HEK293 (cell line): ENCODE measurements at regions not wholly inside any gene's neighbourhood (a gene's known extent, or its start where the extent isn't known, plus 50 kb on each side); places are given as distances from the start of the nearest gene placed in this dataset.
A peak's percentile ranks its signal among the peaks of the same experiment; 100 is the strongest.

Source experiments
- CTCF ChIA-PET: fragments of 350-600 bp; formaldehyde crosslinking; extraction: SDS; loops from one replicate; lab custom pipeline; 2021; ENCODE audit warnings: antibody characterized with exemption; lab: Yijun Ruan, JAX
- POLR2A ChIA-PET: fragments of 300-600 bp; formaldehyde crosslinking; extraction: SDS; loops from one replicate; lab custom pipeline; 2020; ENCODE audit warnings: antibody characterized with exemption, inconsistent platforms; lab: Yijun Ruan, JAX
- H3K27ac ChIP-seq: fragments of 200-500 bp; sonication (Bioruptor generic); 2 replicates; pipeline ENCODE4 v1.5.1; 2014; ENCODE audit warnings: low read depth, low read length, control low read depth, inconsistent platforms; ENCODE audit errors: extremely low read depth
- H3K36me3 ChIP-seq, 2 experiments: fragments of 200-500 bp in 1 of 2; sonication (Bioruptor generic) in 1 of 2; 1 replicate in 1 of 2; 2 replicates in 1 of 2; pipeline ENCODE4 v1.5.1; 2014 to 2017; ENCODE audit warnings: inconsistent platforms in 2 of 2, low read length in 2 of 2; ENCODE audit not compliant: control insufficient read depth in 2 of 2, insufficient read depth in 1 of 2
- H3K4me1 ChIP-seq: fragments of 200-500 bp; sonication (Bioruptor generic); 2 replicates; pipeline ENCODE4 v1.5.1; 2014; ENCODE audit warnings: mild to moderate bottlenecking, low read length, inconsistent platforms; ENCODE audit not compliant: control insufficient read depth, insufficient read depth
- H3K4me3 ChIP-seq: 2 replicates; pipeline ENCODE4 v1.5.1; 2011; ENCODE audit warnings: low read depth, mild to moderate bottlenecking, control low read depth, low read length, moderate library complexity
- H3K9me3 ChIP-seq: fragments of 200-500 bp; sonication (Bioruptor generic); 2 replicates; pipeline ENCODE4 v1.5.1; 2014; ENCODE audit warnings: low read depth, low read length, inconsistent platforms; ENCODE audit not compliant: control insufficient read depth, insufficient read depth
- GLIS1 ChIP-seq: fragments of 450-650 bp; formaldehyde crosslinking; IDR thresholded peaks from 2 replicates; pipeline ENCODE4 v1.5.1; 2016; ENCODE audit warnings: missing biosample characterization, missing genetic modification characterization
- GLIS2 ChIP-seq: fragments of 450-650 bp; formaldehyde crosslinking; IDR thresholded peaks from 2 replicates; pipeline ENCODE4 v1.5.1; 2016; ENCODE audit warnings: missing biosample characterization, missing genetic modification characterization
- KLF17 ChIP-seq: fragments of 450-650 bp; formaldehyde crosslinking; IDR thresholded peaks from 2 replicates; pipeline ENCODE4 v1.5.1; 2016; ENCODE audit warnings: missing biosample characterization, missing genetic modification characterization
- WT1 ChIP-seq: fragments of 450-650 bp; formaldehyde crosslinking; IDR thresholded peaks from 2 replicates; pipeline ENCODE4 v1.5.1; 2016; ENCODE audit warnings: missing biosample characterization, missing genetic modification characterization
- ZBTB8A ChIP-seq: fragments of 450-650 bp; formaldehyde crosslinking; IDR thresholded peaks from 2 replicates; pipeline ENCODE4 v1.5.1; 2016; ENCODE audit warnings: missing biosample characterization, missing genetic modification characterization
- ZEB2 ChIP-seq: fragments of 450-650 bp; formaldehyde crosslinking; IDR thresholded peaks from 2 replicates; pipeline ENCODE4 v1.5.1; 2016; ENCODE audit warnings: missing biosample characterization, missing genetic modification characterization
- ZNF18 ChIP-seq: fragments of 450-650 bp; formaldehyde crosslinking; IDR thresholded peaks from 2 replicates; pipeline ENCODE4 v1.5.1; 2016; ENCODE audit warnings: missing biosample characterization, missing genetic modification characterization
- ZNF23 ChIP-seq: fragments of 450-650 bp; formaldehyde crosslinking; IDR thresholded peaks from 2 replicates; pipeline ENCODE4 v1.5.1; 2016; ENCODE audit warnings: missing biosample characterization, missing genetic modification characterization, borderline replicate concordance
- ZNF335 ChIP-seq: fragments of 450-650 bp; formaldehyde crosslinking; conservative IDR thresholded peaks from 2 replicates; pipeline ENCODE4 v1.5.1; 2016; ENCODE audit warnings: missing biosample characterization, missing genetic modification characterization
- ZNF366 ChIP-seq: fragments of 450-650 bp; formaldehyde crosslinking; conservative IDR thresholded peaks from 2 replicates; pipeline ENCODE4 v1.5.1; 2016; ENCODE audit warnings: missing biosample characterization, missing genetic modification characterization
- ZNF37A ChIP-seq: fragments of 450-650 bp; IDR thresholded peaks from 2 replicates; pipeline ENCODE4 v1.5.1; 2018; ENCODE audit warnings: missing biosample characterization, missing genetic modification characterization
- ZNF518A ChIP-seq: fragments of 450-650 bp; formaldehyde crosslinking; conservative IDR thresholded peaks from 2 replicates; pipeline ENCODE4 v1.5.1; 2016; ENCODE audit warnings: low read depth, missing biosample characterization, missing genetic modification characterization
- ZNF571 ChIP-seq: fragments of 450-650 bp; formaldehyde crosslinking; IDR thresholded peaks from 2 replicates; pipeline ENCODE4 v1.5.0; 2017; ENCODE audit warnings: missing biosample characterization, missing genetic modification characterization
- ZNF610 ChIP-seq: fragments of 450-650 bp; formaldehyde crosslinking; IDR thresholded peaks from 2 replicates; pipeline ENCODE4 v1.5.1; 2016; ENCODE audit warnings: missing biosample characterization, missing genetic modification characterization, borderline replicate concordance
- ZNF624 ChIP-seq: fragments of 450-650 bp; formaldehyde crosslinking; IDR thresholded peaks from 2 replicates; pipeline ENCODE4 v1.5.1; 2017; ENCODE audit warnings: missing biosample characterization, missing genetic modification characterization
- ZNF768 ChIP-seq: fragments of 450-650 bp; formaldehyde crosslinking; IDR thresholded peaks from 2 replicates; pipeline ENCODE4 v1.5.1; 2018; ENCODE audit warnings: missing biosample characterization, mild to moderate bottlenecking, missing genetic modification characterization
- ZNF777 ChIP-seq: fragments of 450-650 bp; formaldehyde crosslinking; IDR thresholded peaks from 2 replicates; pipeline ENCODE4 v1.5.1; 2017; ENCODE audit warnings: missing biosample characterization, missing genetic modification characterization, borderline replicate concordance
- ZSCAN30 ChIP-seq: fragments of 450-650 bp; IDR thresholded peaks from 2 replicates; pipeline ENCODE4 v1.5.1; 2018; ENCODE audit warnings: missing biosample characterization, mild to moderate bottlenecking, missing genetic modification characterization, moderate library complexity
- ZXDB ChIP-seq: fragments of 450-650 bp; formaldehyde crosslinking; IDR thresholded peaks from 2 replicates; pipeline ENCODE4 v1.5.1; 2016; ENCODE audit warnings: missing biosample characterization, missing genetic modification characterization
- TF ChIP-seq, protein P1 (sequence below): fragments of 450-650 bp; formaldehyde crosslinking; IDR thresholded peaks from 2 replicates; pipeline ENCODE4 v1.5.1; 2016; ENCODE audit warnings: missing biosample characterization, missing genetic modification characterization, low read depth

- ChIA-PET CTCF (interaction anchor here (0.6 kb wide), 1 partner anchor 470 kb away, joined by 3 read pairs; no protein-coding TSS in a partner anchor), POLR2A (no interaction called here)
- Histone ChIP-seq H3K9me3 (no peaks in the 10 kb centered on the region), H3K27ac (peak overlapping the region; percentile 100; the same call in 1 of the 2 replicates), H3K4me1 (peaks cover 19% of the 10 kb centered on the region), H3K4me3 (no peak overlapping the region), H3K36me3 (no peaks in the 10 kb centered on the region)
- TF ChIP-seq WT1 (no peak), ZNF366 (tag by site-specific recombination) (peak; percentile 91), ZNF37A (tag by site-specific recombination) (no peak)
Observed at GRCh38 chr7:25859412-25860274, 292.4 kb upstream of the NFE2L3 start.

- Histone ChIP-seq H3K9me3 (no peaks in the 10 kb centered on the region), H3K27ac (peak overlapping the region; percentile 38; the same call in 1 of the 2 replicates), H3K4me3 (no peak overlapping the region), H3K4me1 (peaks cover 22% of the 10 kb centered on the region), H3K36me3 (no peaks in the 10 kb centered on the region)
- ChIA-PET CTCF (no interaction called here), POLR2A (no interaction called here)
- TF ChIP-seq GLIS2 (0 out of 2 replicates have a peak, but pooled peaks have one; percentile 38), ZXDB (tag by site-specific recombination) (peak; percentile 47; the same call in 1 of the 2 replicates), ZBTB8A (tag by site-specific recombination) (0 out of 2 replicates have a peak, but pooled peaks have one; percentile 18), ZNF610 (tag by site-specific recombination) (no peak), ZSCAN30 (tag by site-specific recombination) (0 out of 2 replicates have a peak, but pooled peaks have one; percentile 33), ZNF518A (tag by site-specific recombination) (no peak), ZNF624 (tag by site-specific recombination) (no peak), ZEB2 (tag by site-specific recombination) (0 out of 2 replicates have a peak, but pooled peaks have one; percentile 19), ZNF18 (no peak), ZNF23 (tag by site-specific recombination) (no peak), ZNF768 (tag by site-specific recombination) (no peak), ZNF571 (tag by site-specific recombination) (no peak), GLIS1 (tag by site-specific recombination) (0 out of 2 replicates have a peak, but pooled peaks have one; percentile 12), ZNF777 (tag by site-specific recombination) (no peak), ZNF335 (tag by site-specific recombination) (no peak), KLF17 (tag by site-specific recombination) (0 out of 2 replicates have a peak, but pooled peaks have one; percentile 17)
- TF ChIP-seq, protein P1, sequence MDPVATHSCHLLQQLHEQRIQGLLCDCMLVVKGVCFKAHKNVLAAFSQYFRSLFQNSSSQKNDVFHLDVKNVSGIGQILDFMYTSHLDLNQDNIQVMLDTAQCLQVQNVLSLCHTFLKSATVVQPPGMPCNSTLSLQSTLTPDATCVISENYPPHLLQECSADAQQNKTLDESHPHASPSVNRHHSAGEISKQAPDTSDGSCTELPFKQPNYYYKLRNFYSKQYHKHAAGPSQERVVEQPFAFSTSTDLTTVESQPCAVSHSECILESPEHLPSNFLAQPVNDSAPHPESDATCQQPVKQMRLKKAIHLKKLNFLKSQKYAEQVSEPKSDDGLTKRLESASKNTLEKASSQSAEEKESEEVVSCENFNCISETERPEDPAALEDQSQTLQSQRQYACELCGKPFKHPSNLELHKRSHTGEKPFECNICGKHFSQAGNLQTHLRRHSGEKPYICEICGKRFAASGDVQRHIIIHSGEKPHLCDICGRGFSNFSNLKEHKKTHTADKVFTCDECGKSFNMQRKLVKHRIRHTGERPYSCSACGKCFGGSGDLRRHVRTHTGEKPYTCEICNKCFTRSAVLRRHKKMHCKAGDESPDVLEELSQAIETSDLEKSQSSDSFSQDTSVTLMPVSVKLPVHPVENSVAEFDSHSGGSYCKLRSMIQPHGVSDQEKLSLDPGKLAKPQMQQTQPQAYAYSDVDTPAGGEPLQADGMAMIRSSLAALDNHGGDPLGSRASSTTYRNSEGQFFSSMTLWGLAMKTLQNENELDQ: no peak
Observed at GRCh38 chr7:25860275-25861163, 291.5 kb upstream of the NFE2L3 start.
